SH-SY5Y (cell line): ENCODE measurements at regions not wholly inside any gene's neighbourhood (a gene's known extent, or its start where the extent isn't known, plus 50 kb on each side); places are given as distances from the start of the nearest gene placed in this dataset.

Experiments used
- GATA2 ChIP-seq: IDR thresholded peaks from 2 replicates; pipeline ENCODE4 v1.6.1; 2011; ENCODE audit warnings: mild to moderate bottlenecking, low read depth, low read length
- GATA3 ChIP-seq: IDR thresholded peaks from 2 replicates; pipeline ENCODE4 v1.6.1; 2011; ENCODE audit warnings: low read depth, mild to moderate bottlenecking, low read length, moderate library complexity

GRCh38 chr20:51221791-51222408, 199.0 kb upstream of the KCNG1 start:
- TF ChIP-seq GATA2 = no peak
- no peak for TF ChIP-seq GATA3
